GM23338 (cell line): ENCODE measurements at regions not wholly inside any gene's neighbourhood (a gene's known extent, or its start where the extent isn't known, plus 50 kb on each side); places are given as distances from the start of the nearest gene placed in this dataset.
"Not testable (repeated sequence)": the region's sequence is repeated elsewhere in the genome, so short reads cannot be mapped to it uniquely, and the experiment has no call there.

Source experiments
- ATAC-seq: fragments of 200-7000 bp; cut with Tn5 transposase; 3 replicates; pipeline ENCODE4 v1.9.1; 2020
- DNase-seq: peaks from one replicate; pipeline ENCODE4 v3.0.0-alpha.2; 2015; ENCODE audit warnings: low spot score
- H2AFZ ChIP-seq: fragments of 200-600 bp; sonication (generic); 2 replicates; pipeline ENCODE4 v1.8.0; 2016; ENCODE audit warnings: antibody characterized with exemption, mild to moderate bottlenecking, moderate library complexity
- H3F3A ChIP-seq: fragments of 200-600 bp; sonication (generic); replicated peaks from 2 replicates; pipeline ENCODE4 v1.8.0; 2017; ENCODE audit warnings: antibody characterized with exemption, mixed run types, low read depth
- H3K27ac ChIP-seq: fragments of 200-600 bp; sonication (generic); 2 replicates; pipeline ENCODE4 v1.6.1; 2016; ENCODE audit warnings: low read depth
- H3K27me3 ChIP-seq: fragments of 200-600 bp; sonication (generic); 2 replicates; pipeline ENCODE4 v1.8.0; 2016; ENCODE audit warnings: mild to moderate bottlenecking, mixed run types, moderate library complexity; ENCODE audit not compliant: insufficient read depth
- H3K36me3 ChIP-seq: fragments of 200-600 bp; sonication (generic); 2 replicates; pipeline ENCODE4 v1.8.0; 2016; ENCODE audit warnings: mild to moderate bottlenecking; ENCODE audit not compliant: insufficient read depth
- H3K4me1 ChIP-seq: fragments of 200-600 bp; sonication (generic); 2 replicates; pipeline ENCODE4 v1.8.0; 2016; ENCODE audit warnings: mild to moderate bottlenecking, moderate library complexity; ENCODE audit not compliant: insufficient read depth
- H3K4me2 ChIP-seq: fragments of 200-600 bp; sonication (generic); 2 replicates; pipeline ENCODE4 v1.7.1; 2017; ENCODE audit warnings: mixed run types
- H3K4me3 ChIP-seq: fragments of 200-600 bp; sonication (generic); 2 replicates; pipeline ENCODE4 v1.6.1; 2016; ENCODE audit warnings: mixed run types
- H3K79me2 ChIP-seq: fragments of 200-600 bp; sonication (generic); replicated peaks from 2 replicates; pipeline ENCODE4 v1.8.0; 2017; ENCODE audit warnings: mild to moderate bottlenecking; ENCODE audit not compliant: insufficient read depth
- H3K9me2 ChIP-seq: fragments of 200-600 bp; sonication (generic); 2 replicates; pipeline ENCODE4 v1.8.0; 2017; ENCODE audit not compliant: insufficient read depth
- H4K20me1 ChIP-seq: fragments of 200-600 bp; sonication (generic); replicated peaks from 2 replicates; pipeline ENCODE4 v1.8.0; 2017; ENCODE audit warnings: mild to moderate bottlenecking; ENCODE audit not compliant: insufficient read depth
- H3K27ac Mint-ChIP-seq: 2 replicates; pipeline ENCODE4 v1.8.0; 2020; ENCODE audit warnings: inconsistent platforms, mild to moderate bottlenecking, moderate library complexity, mixed read lengths
- H3K27me3 Mint-ChIP-seq: 3 replicates; pipeline ENCODE4 v1.8.0; 2022; ENCODE audit warnings: low read depth, mild to moderate bottlenecking, moderate library complexity, mixed read lengths, inconsistent platforms; ENCODE audit not compliant: insufficient read depth, poor library complexity
- H3K36me3 Mint-ChIP-seq: 3 replicates; pipeline ENCODE4 v1.8.0; 2021; ENCODE audit warnings: low read depth, mild to moderate bottlenecking, inconsistent platforms, moderate library complexity, mixed read lengths
- H3K4me1 Mint-ChIP-seq: 3 replicates; pipeline ENCODE4 v1.8.0; 2020; ENCODE audit warnings: mild to moderate bottlenecking, inconsistent platforms, mixed read lengths
- H3K4me3 Mint-ChIP-seq: 3 replicates; pipeline ENCODE4 v1.8.0; 2021; ENCODE audit warnings: moderate library complexity, mild to moderate bottlenecking, inconsistent platforms, mixed read lengths
- H3K9me3 Mint-ChIP-seq: 3 replicates; pipeline ENCODE4 v1.8.0; 2020; ENCODE audit warnings: moderate library complexity, mild to moderate bottlenecking, inconsistent platforms, mixed read lengths
- EZH2 ChIP-seq: fragments of 200-600 bp; sonication (generic); IDR thresholded peaks from one replicate; pipeline ENCODE4 v1.8.0; 2017; ENCODE audit warnings: antibody characterized with exemption, mild to moderate bottlenecking, low read depth; ENCODE audit not compliant: unreplicated experiment
- EZH2phosphoT487 ChIP-seq: fragments of 200-600 bp; sonication (generic); IDR thresholded peaks from one replicate; pipeline ENCODE4 v1.8.1; 2018; ENCODE audit warnings: antibody characterized with exemption; ENCODE audit not compliant: unreplicated experiment

- not testable (repeated sequence) for ATAC-seq, H3K4me3 ChIP-seq, H3K9me2 ChIP-seq, H3K9me3 Mint-ChIP-seq, H3K4me3 Mint-ChIP-seq, DNase-seq, H3K4me2 ChIP-seq, H3K4me1 Mint-ChIP-seq, H3K36me3 Mint-ChIP-seq, H3K27ac ChIP-seq, H4K20me1 ChIP-seq, H3F3A ChIP-seq, H2AFZ ChIP-seq, H3K4me1 ChIP-seq, H3K79me2 ChIP-seq, H3K36me3 ChIP-seq, H3K27ac Mint-ChIP-seq
- peaks cover 43% of the 10 kb centered on the region for H3K27me3 ChIP-seq
- peaks cover 12% of the 10 kb centered on the region for H3K27me3 Mint-ChIP-seq
Measured at GRCh38 chr9:41279437-41279836, 90.3 kb upstream of the ZNG1F start.

GRCh38 chr9:41279033-41279432, 89.9 kb upstream of the ZNG1F start:
- not testable (repeated sequence) for H3K9me3 Mint-ChIP-seq, H3K9me2 ChIP-seq, H4K20me1 ChIP-seq, H3K27ac Mint-ChIP-seq, ATAC-seq, H3K4me1 Mint-ChIP-seq, H3K4me2 ChIP-seq, H3K4me1 ChIP-seq, H3K79me2 ChIP-seq, H3K4me3 Mint-ChIP-seq, DNase-seq, H3K27ac ChIP-seq, H3K4me3 ChIP-seq, H2AFZ ChIP-seq, H3F3A ChIP-seq, H3K36me3 Mint-ChIP-seq, H3K36me3 ChIP-seq
- peaks cover 47% of the 10 kb centered on the region for H3K27me3 ChIP-seq
- peaks cover 14% of the 10 kb centered on the region for H3K27me3 Mint-ChIP-seq

- not testable (repeated sequence) for H4K20me1 ChIP-seq, H3K27ac Mint-ChIP-seq, H3K9me3 Mint-ChIP-seq, H3K36me3 Mint-ChIP-seq, H3K4me1 ChIP-seq, H3K4me1 Mint-ChIP-seq, H3K79me2 ChIP-seq, H3F3A ChIP-seq, H3K9me2 ChIP-seq, H3K36me3 ChIP-seq, H3K27ac ChIP-seq
- Histone ChIP-seq H3K4me2 (peak overlapping the region; percentile 75; the same call in 1 of the 2 replicates), H2AFZ (0 out of 2 replicates have a peak overlapping the region, but pooled peaks have one; percentile 32), H3K27me3 (peaks cover 82% of the 10 kb centered on the region), H3K4me3 (peak overlapping the region; percentile 56)
- Mint-ChIP-seq H3K27me3 (peaks cover 35% of the 10 kb centered on the region), H3K4me3 (peak overlapping the region; percentile 46; the same call in 2 of the 3 replicates)
- ATAC-seq (peak; percentile 99), DNase-seq (peak; percentile 62)
- peak; percentile 85 for TF ChIP-seq EZH2phosphoT487
Measured at GRCh38 chr9:41273549-41274267, 84.6 kb upstream of the ZNG1F start.

GRCh38 chr9:41272879-41273548, 83.9 kb upstream of the ZNG1F start:
- not testable (repeated sequence) for H3K36me3 ChIP-seq, H3K4me1 Mint-ChIP-seq, H2AFZ ChIP-seq, H3K9me2 ChIP-seq, H3F3A ChIP-seq, H3K9me3 Mint-ChIP-seq, H3K79me2 ChIP-seq, H3K27ac ChIP-seq, H3K4me1 ChIP-seq, H4K20me1 ChIP-seq, H3K4me3 Mint-ChIP-seq, H3K27ac Mint-ChIP-seq, H3K36me3 Mint-ChIP-seq
- Histone ChIP-seq H3K4me3 (peak overlapping the region; percentile 41), H3K27me3 (peaks cover 78% of the 10 kb centered on the region), H3K4me2 (peak overlapping the region; percentile 64; the same call in 1 of the 2 replicates)
- TF ChIP-seq EZH2, result peak; percentile 37
- H3K27me3 Mint-ChIP-seq, result peaks cover 35% of the 10 kb centered on the region
- DNase-seq, result peak; percentile 21
- peak; percentile 15 for ATAC-seq
